HG03039 (cell line): ENCODE measurements at regions not wholly inside any gene's neighbourhood (a gene's known extent, or its start where the extent isn't known, plus 50 kb on each side); places are given as distances from the start of the nearest gene placed in this dataset.
"Not testable (repeated sequence)": the region's sequence is repeated elsewhere in the genome, so short reads cannot be mapped to it uniquely, and the experiment has no call there.

Experiments used
- ATAC-seq: cut with Tn5 transposase; IDR thresholded peaks from one replicate; pipeline ENCODE4 v1.9.1; 2021; ENCODE audit warnings: mild to moderate bottlenecking, moderate library complexity; ENCODE audit not compliant: unreplicated experiment

- not testable (repeated sequence) for ATAC-seq
These were observed 126.5 kb downstream of the PCDH18 start for GRCh38 chr4:137405833-137406232.

GRCh38 chr4:137394018-137394417 lies 138.3 kb downstream of the PCDH18 start:
- ATAC-seq = no peak

GRCh38 chr4:137393044-137393443 lies 139.2 kb downstream of the PCDH18 start:
- ATAC-seq = no peak

GRCh38 chr4:137390707-137391106 lies 141.6 kb downstream of the PCDH18 start:
- ATAC-seq = no peak

GRCh38 chr4:137389911-137390520 lies 142.3 kb downstream of the PCDH18 start:
- no peak for ATAC-seq

GRCh38 chr4:137387924-137388323 lies 144.4 kb downstream of the PCDH18 start:
- no peak for ATAC-seq

- ATAC-seq = no peak
These were observed 147.8 kb downstream of the PCDH18 start for GRCh38 chr4:137384476-137384875.

GRCh38 chr4:137378821-137379220 lies 153.5 kb downstream of the PCDH18 start:
- ATAC-seq = no peak

GRCh38 chr4:137378393-137378792 lies 153.9 kb downstream of the PCDH18 start:
- no peak for ATAC-seq

GRCh38 chr4:137376312-137376711 lies 156.0 kb downstream of the PCDH18 start:
- ATAC-seq = no peak

- no peak for ATAC-seq
These were observed 157.0 kb downstream of the PCDH18 start for GRCh38 chr4:137375111-137375850.

- no peak for ATAC-seq
These were observed 161.6 kb downstream of the PCDH18 start for GRCh38 chr4:137370679-137371078.

- no peak for ATAC-seq
These were observed 162.1 kb downstream of the PCDH18 start for GRCh38 chr4:137370206-137370633.

- ATAC-seq = no peak
These were observed 164.7 kb downstream of the PCDH18 start for GRCh38 chr4:137367620-137368019.

GRCh38 chr4:137363496-137363895 lies 168.8 kb downstream of the PCDH18 start:
- no peak for ATAC-seq

- ATAC-seq = no peak
These were observed 170.4 kb downstream of the PCDH18 start for GRCh38 chr4:137361756-137362470.

GRCh38 chr4:137360761-137361160 lies 171.5 kb downstream of the PCDH18 start:
- ATAC-seq = no peak

GRCh38 chr4:137359691-137360315 lies 172.5 kb downstream of the PCDH18 start:
- no peak for ATAC-seq

- not testable (repeated sequence) for ATAC-seq
These were observed 177.7 kb downstream of the PCDH18 start for GRCh38 chr4:137354562-137354961.

GRCh38 chr4:137347371-137347770 lies 184.9 kb downstream of the PCDH18 start:
- ATAC-seq = no peak

- no peak for ATAC-seq
These were observed 186.7 kb downstream of the PCDH18 start for GRCh38 chr4:137345597-137345996.
